RWPE1 (cell line): ENCODE measurements at regions not wholly inside any gene's neighbourhood (a gene's known extent, or its start where the extent isn't known, plus 50 kb on each side); places are given as distances from the start of the nearest gene placed in this dataset.
"Not testable (repeated sequence)": the region's sequence is repeated elsewhere in the genome, so short reads cannot be mapped to it uniquely, and the experiment has no call there.

Experiments used
- CTCF ChIA-PET: fragments of 350-600 bp; sonication (Branson Sonifier 250); formaldehyde crosslinking; extraction: SDS; loops from one replicate; lab custom pipeline; 2021; lab: Yijun Ruan, JAX
- POLR2A ChIA-PET: fragments of 400-600 bp; formaldehyde crosslinking; extraction: SDS; loops from one replicate; lab custom pipeline; 2020; ENCODE audit warnings: antibody characterized with exemption; ENCODE audit not compliant: low non-redundant PET; lab: Yijun Ruan, JAX
- DNase-seq: peaks from one replicate; pipeline ENCODE4 v3.0.0; 2012; ENCODE audit warnings: low spot score
- H3K27ac ChIP-seq: fragments of 450-650 bp; 2 replicates; pipeline ENCODE4 v1.5.1; 2017
- CTCF ChIP-seq: fragments of 450-650 bp; conservative IDR thresholded peaks from 2 replicates; pipeline ENCODE4 v1.5.1; 2017; ENCODE audit warnings: low read depth, mild to moderate bottlenecking

- POLR2A ChIA-PET = no interaction called here
- H3K27ac ChIP-seq = no peak overlapping the region
- TF ChIP-seq CTCF = no peak
- CTCF ChIA-PET = no interaction called here
- DNase-seq = no peak
These were observed 1341.5 kb downstream of the BRD1 start for GRCh38 chr22:48486134-48486532.

- no peak for TF ChIP-seq CTCF
- H3K27ac ChIP-seq = no peak overlapping the region
These were observed 1342.2 kb downstream of the BRD1 start for GRCh38 chr22:48485149-48486133.

DNA sequence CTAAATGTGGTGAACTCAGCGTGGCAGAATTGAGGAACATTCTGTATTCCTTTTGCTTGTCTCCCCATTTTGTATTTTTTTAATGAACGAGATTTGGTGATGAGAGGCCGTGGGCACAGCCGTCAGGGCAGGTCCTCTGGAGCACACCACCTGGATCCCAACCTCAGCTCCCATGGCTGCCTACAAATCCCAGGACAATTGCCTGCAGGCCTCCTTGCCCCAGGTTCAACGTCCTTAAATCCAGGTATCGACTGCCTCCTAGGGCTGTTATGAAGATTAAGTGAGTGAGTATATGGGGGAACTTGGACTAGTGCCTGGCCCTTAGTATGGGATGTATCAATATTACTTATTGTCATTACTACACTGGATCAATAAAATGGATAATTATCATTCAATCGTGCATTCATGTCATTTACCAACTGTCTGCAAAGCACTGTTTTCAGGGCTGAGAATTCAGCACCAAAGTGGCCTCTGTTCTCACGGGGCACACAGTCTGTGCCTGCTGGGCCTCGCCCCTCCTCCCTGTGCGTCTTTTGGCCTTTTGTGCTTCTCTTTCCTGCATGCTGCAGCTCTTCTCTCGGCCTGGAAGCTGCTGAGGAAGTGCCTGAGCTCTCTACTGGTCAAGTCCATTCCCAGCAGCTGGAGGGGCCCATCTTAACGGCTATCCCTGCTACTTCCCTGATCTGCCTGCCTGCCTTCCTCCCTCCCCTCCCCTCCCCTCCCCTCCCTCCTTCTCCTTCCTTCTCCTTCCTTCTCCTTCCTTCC is 1343.7 kb downstream of the BRD1 start:
- no peak for TF ChIP-seq CTCF
- POLR2A ChIA-PET = no interaction called here
- no peak for DNase-seq
- CTCF ChIA-PET = no interaction called here
- no peak overlapping the region for H3K27ac ChIP-seq

More at GRCh38 chr22:48485149-48486133, 1342.2 kb downstream of the BRD1 start:
- DNase-seq = no peak
- ChIA-PET POLR2A (no interaction called here), CTCF (no interaction called here)

DNA sequence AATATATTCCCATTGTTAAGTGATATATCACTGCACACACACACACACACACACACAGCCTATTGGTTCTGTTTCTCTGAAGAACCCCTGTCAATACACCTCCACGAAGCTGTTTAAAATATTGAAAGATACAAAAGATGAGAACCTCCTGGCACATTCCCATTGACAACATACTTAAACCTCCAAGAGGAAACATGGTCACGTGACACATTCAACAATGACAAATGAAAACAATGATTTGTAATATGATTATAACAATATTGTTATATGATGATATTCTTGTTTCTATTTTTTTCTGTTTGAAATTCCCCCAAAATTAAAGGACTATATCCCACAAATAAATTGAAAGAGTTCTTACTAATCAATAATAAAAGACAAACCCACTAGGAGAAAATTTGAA is 1344.9 kb downstream of the BRD1 start:
- TF ChIP-seq CTCF = no peak
- ChIA-PET POLR2A (no interaction called here), CTCF (no interaction called here)
- H3K27ac ChIP-seq = no peak overlapping the region
- DNase-seq = no peak

DNA sequence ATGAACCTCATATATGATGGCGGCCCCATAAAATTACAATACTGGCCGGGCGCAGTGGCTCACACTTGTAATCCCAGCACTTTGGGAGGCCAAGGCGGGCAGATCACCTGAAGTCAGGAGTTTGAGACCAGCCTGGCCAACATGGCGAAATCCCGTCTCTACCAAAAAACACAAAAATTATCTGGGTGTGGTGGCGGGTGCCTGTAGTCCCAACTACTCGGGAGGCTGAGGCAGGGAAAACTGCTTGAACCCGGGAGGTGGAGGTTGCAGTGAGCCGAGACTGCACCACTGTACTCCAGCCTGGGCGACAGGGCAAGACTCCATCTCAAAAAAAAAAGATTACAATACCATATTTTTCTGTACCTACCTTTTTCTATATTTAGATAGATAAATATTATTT is 1345.5 kb downstream of the BRD1 start:
- H3K27ac ChIP-seq, DNase-seq, CTCF ChIA-PET, POLR2A ChIA-PET: not testable (repeated sequence)

DNA sequence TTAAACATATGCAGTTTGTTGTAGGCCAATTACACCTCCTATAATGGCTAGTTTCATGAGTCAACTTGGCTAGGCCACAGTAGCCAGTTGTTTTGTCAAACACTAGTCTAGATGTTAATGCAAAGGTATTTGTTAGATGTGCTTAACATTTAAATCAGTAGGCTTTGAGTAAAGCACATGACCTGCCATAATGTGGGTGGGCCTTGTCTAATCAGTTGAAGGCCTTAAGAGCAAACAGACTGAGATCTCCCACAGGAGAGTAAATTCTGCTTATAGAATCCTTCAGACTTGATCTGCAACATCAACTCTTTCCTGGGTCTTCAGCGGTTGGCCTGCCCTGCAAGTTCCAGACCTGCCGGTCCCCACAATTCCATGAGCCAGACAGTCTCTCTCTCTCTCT is 1345.9 kb downstream of the BRD1 start:
- TF ChIP-seq CTCF = no peak
- H3K27ac ChIP-seq = no peak overlapping the region
- ChIA-PET CTCF (no interaction called here), POLR2A (no interaction called here)
- DNase-seq = no peak
